Sigmoid colon (tissue), 6 donors: ENCODE measurements at regions not wholly inside any gene's neighbourhood (a gene's known extent, or its start where the extent isn't known, plus 50 kb on each side); places are given as distances from the start of the nearest gene placed in this dataset.

Experiments used
- DNase-seq: peaks from one replicate; pipeline ENCODE4 v3.0.0-alpha.2; 2019
- H3K27ac ChIP-seq, 4 donors: fragments of 200-600 bp; sonication (generic); one replicate each; pipeline ENCODE4 v1.5.1; 2016 to 2019; ENCODE audit warnings: mild to moderate bottlenecking in 1 of 4
- H3K27me3 ChIP-seq, 3 donors: fragments of 200-600 bp; sonication (generic); one replicate each; pipeline ENCODE4 v1.5.1; 2019; ENCODE audit warnings: mild to moderate bottlenecking in 1 of 3
- H3K36me3 ChIP-seq, 4 donors: fragments of 200-600 bp; sonication (generic); one replicate each; pipeline ENCODE4 v1.5.1; 2016 to 2019
- H3K4me1 ChIP-seq, 4 donors: fragments of 200-600 bp; sonication (generic); one replicate each; pipeline ENCODE4 v1.5.1; 2017 to 2019
- H3K4me3 ChIP-seq, 4 donors: fragments of 200-600 bp; sonication (generic); one replicate each; pipeline ENCODE4 v1.5.1; 2017 to 2019; ENCODE audit warnings: mild to moderate bottlenecking in 2 of 4, moderate library complexity in 1 of 4
- H3K9me3 ChIP-seq, 4 donors: fragments of 200-600 bp in 3 of 4; sonication (generic) in 3 of 4; one replicate each; pipeline versions ENCODE4 v1.5.1 to v1.6.1; 2013 to 2019
- CTCF ChIP-seq, 4 experiments: fragments of 450-650 bp in 3 of 4; fragments of 200-600 bp in 1 of 4; IDR thresholded peaks; one replicate each; pipeline ENCODE4 v1.5.1; 2016 to 2019; ENCODE audit warnings: antibody characterized with exemption in 4 of 4, mild to moderate bottlenecking in 3 of 4, moderate library complexity in 2 of 4
- EP300 ChIP-seq, 4 donors: sonication (generic); formaldehyde crosslinking; IDR thresholded peaks; one replicate each; pipeline ENCODE4 v1.6.1; 2017; ENCODE audit warnings: antibody characterized with exemption in 4 of 4
- POLR2A ChIP-seq, 2 donors: fragments of 450-650 bp; IDR thresholded peaks; one replicate each; pipeline ENCODE4 v1.6.1; 2016; ENCODE audit warnings: antibody characterized with exemption in 2 of 2, mild to moderate bottlenecking in 2 of 2, moderate library complexity in 2 of 2
- POLR2AphosphoS5 ChIP-seq, 4 donors: sonication (generic); formaldehyde crosslinking; IDR thresholded peaks; one replicate each; pipeline ENCODE4 v1.6.1; 2017; ENCODE audit warnings: antibody characterized with exemption in 4 of 4
- WGBS, 2 donors: extraction: QIAGEN DNeasy Blood & Tissue Kit; methylation state at CpG; one replicate each; pipeline ENCODE4 v1.1.7; 2013; 5-methylcytosine and 5-hydroxymethylcytosine counted together
- intact Hi-C: fragments of 100-400 bp; cut with DNase I; formaldehyde crosslinking; loops from one replicate; pipeline ENCODE4 v1.15.1; 2023
- donor health status: healthy with polysubstance abuse.
- donor health status: healthy.

- H3K9me3 ChIP-seq: peaks cover 0 to 5% (median 0%) of the 10 kb centered on the region in 4 donors
- H3K27ac ChIP-seq: no peak overlapping the region
- WGBS, 2 donors: 94% methylated on average over 9 of the region's 9 CpGs
- no peaks in the 10 kb centered on the region for H3K36me3 ChIP-seq
- H3K4me3 ChIP-seq: no peak overlapping the region
- intact Hi-C loops: no loop called here
- no peak for DNase-seq
- H3K27me3 ChIP-seq: peaks cover 0 to 3% (median 0%) of the 10 kb centered on the region in 3 donors
- peaks cover 0 to 13% (median 12%) of the 10 kb centered on the region in 4 donors for H3K4me1 ChIP-seq
- TF ChIP-seq EP300 (IDR thresholded peaks at IDR 0.05) (no peak), POLR2AphosphoS5 (IDR thresholded peaks at IDR 0.05) (no peak), POLR2A (IDR thresholded peaks at IDR 0.05) (no peak)
Measured at GRCh38 chr18:10124071-10124470, 210.3 kb downstream of the VAPA start.

GRCh38 chr18:10124557-10124956, 210.7 kb downstream of the VAPA start:
- peaks cover 0 to 13% (median 12%) of the 10 kb centered on the region in 4 donors for H3K4me1 ChIP-seq
- H3K27ac ChIP-seq: no peak overlapping the region
- H3K27me3 ChIP-seq: peaks cover 0 to 3% (median 0%) of the 10 kb centered on the region in 3 donors
- 92 to 94% methylated on average over 4 of the region's 4 CpGs for WGBS, 2 donors
- peaks cover 0 to 3% (median 0%) of the 10 kb centered on the region in 4 donors for H3K9me3 ChIP-seq
- H3K36me3 ChIP-seq: no peaks in the 10 kb centered on the region
- TF ChIP-seq EP300 (IDR thresholded peaks at IDR 0.05): no peak
- no peak for TF ChIP-seq CTCF (IDR thresholded peaks at IDR 0.05)
- no peak for TF ChIP-seq POLR2A (IDR thresholded peaks at IDR 0.05)
- TF ChIP-seq POLR2AphosphoS5 (IDR thresholded peaks at IDR 0.05): no peak
- no peak overlapping the region for H3K4me3 ChIP-seq
- no peak for DNase-seq
- intact Hi-C loops: no loop called here

GRCh38 chr18:10124967-10125366, 211.2 kb downstream of the VAPA start:
- intact Hi-C loops: no loop called here

GRCh38 chr18:10127729-10128128, 213.9 kb downstream of the VAPA start:
- H3K27ac ChIP-seq: no peak overlapping the region
- H3K4me3 ChIP-seq: no peak overlapping the region
- H3K36me3 ChIP-seq: no peaks in the 10 kb centered on the region
- intact Hi-C loops: no loop called here
- DNase-seq: no peak
- no peaks in the 10 kb centered on the region for H3K9me3 ChIP-seq
- 73% methylated on average over 5 of the region's 5 CpGs for WGBS, 2 donors
- TF ChIP-seq POLR2A (IDR thresholded peaks at IDR 0.05) (no peak), EP300 (IDR thresholded peaks at IDR 0.05) (no peak), POLR2AphosphoS5 (IDR thresholded peaks at IDR 0.05) (no peak), CTCF (IDR thresholded peaks at IDR 0.05) (no peak)
- peaks cover 0 to 12% (median 10%) of the 10 kb centered on the region in 4 donors for H3K4me1 ChIP-seq
- H3K27me3 ChIP-seq: peaks cover 0 to 22% (median 8%) of the 10 kb centered on the region in 3 donors

More at GRCh38 chr18:10124967-10125366, 211.2 kb downstream of the VAPA start:
- H3K4me3 ChIP-seq: no peak overlapping the region
- H3K4me1 ChIP-seq: peaks cover 0 to 13% (median 12%) of the 10 kb centered on the region in 4 donors
- no peaks in the 10 kb centered on the region for H3K9me3 ChIP-seq
- H3K36me3 ChIP-seq: no peaks in the 10 kb centered on the region
- no peak for TF ChIP-seq POLR2A (IDR thresholded peaks at IDR 0.05)
- TF ChIP-seq POLR2AphosphoS5 (IDR thresholded peaks at IDR 0.05): no peak
- TF ChIP-seq EP300 (IDR thresholded peaks at IDR 0.05): no peak
- no peak for TF ChIP-seq CTCF (IDR thresholded peaks at IDR 0.05)
- peaks cover 0 to 3% (median 0%) of the 10 kb centered on the region in 3 donors for H3K27me3 ChIP-seq
- 92 to 95% methylated on average over 3 of the region's 3 CpGs for WGBS, 2 donors
- H3K27ac ChIP-seq: no peak overlapping the region
- no peak for DNase-seq

- H3K4me1 ChIP-seq: peaks cover 0 to 11% (median 10%) of the 10 kb centered on the region in 4 donors
- H3K9me3 ChIP-seq: no peaks in the 10 kb centered on the region
- H3K27ac ChIP-seq: no peak overlapping the region
- H3K4me3 ChIP-seq: no peak overlapping the region
- DNase-seq: no peak
- intact Hi-C loops: no loop called here
- TF ChIP-seq CTCF (IDR thresholded peaks at IDR 0.05): no peak
- TF ChIP-seq POLR2A (IDR thresholded peaks at IDR 0.05): no peak
- H3K36me3 ChIP-seq: no peaks in the 10 kb centered on the region
- WGBS, 2 donors: 26 to 74% methylated on average over 8 of the region's 8 CpGs
- H3K27me3 ChIP-seq: peaks cover 0 to 24% (median 8%) of the 10 kb centered on the region in 3 donors
Measured at GRCh38 chr18:10128921-10129501, 215.2 kb downstream of the VAPA start.
